GM18502 (cell line): ENCODE measurements at regions not wholly inside any gene's neighbourhood (a gene's known extent, or its start where the extent isn't known, plus 50 kb on each side); places are given as distances from the start of the nearest gene placed in this dataset.

Source experiments
- ATAC-seq: cut with Tn5 transposase; IDR thresholded peaks from one replicate; pipeline ENCODE4 v1.9.1; 2021; ENCODE audit warnings: mild to moderate bottlenecking; ENCODE audit not compliant: unreplicated experiment, poor library complexity

- ATAC-seq: no peak
Observed at GRCh38 chr12:125299840-125300239, 234.6 kb downstream of the AACS start.

DNA sequence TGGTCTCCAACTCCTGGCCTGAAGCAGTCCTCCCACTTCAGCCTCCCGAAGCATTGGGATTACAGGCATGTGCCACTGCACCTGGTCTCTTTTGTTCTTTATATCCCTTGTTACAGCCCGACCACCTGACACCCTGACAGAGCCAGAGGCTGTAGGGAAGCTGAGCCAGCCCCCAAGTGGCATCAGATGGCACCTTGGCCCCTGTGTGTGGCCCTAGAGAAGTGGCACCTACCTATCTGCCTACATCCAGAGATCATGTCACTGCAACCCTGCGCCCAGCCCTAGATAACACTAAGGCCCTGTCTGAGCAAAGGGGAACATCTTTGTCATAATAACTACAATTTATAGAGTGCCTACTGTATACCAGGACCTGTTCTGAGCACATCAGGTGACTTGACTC, 235.0 kb downstream of the AACS start:
- ATAC-seq: no peak

DNA sequence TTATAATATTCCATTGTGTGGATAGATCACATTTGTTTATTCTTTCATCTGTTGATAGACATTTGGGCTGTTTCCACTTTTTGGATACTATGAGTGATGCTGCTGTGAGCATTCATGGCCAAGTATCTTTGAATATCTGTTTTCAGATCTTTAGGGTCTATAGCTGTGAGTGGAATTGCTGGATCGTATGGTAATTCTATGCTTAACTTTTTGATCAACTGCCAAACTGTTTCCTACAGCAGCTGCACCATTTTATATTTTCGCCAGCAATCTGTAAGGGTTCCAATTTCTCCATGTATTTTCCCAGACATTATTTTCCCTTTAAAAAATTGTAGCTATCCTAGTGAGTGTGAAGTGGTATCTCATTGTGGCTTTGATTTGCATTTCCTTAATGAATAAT, 238.1 kb downstream of the AACS start:
- ATAC-seq: no peak

- ATAC-seq: no peak
Observed at GRCh38 chr12:125304029-125304428, 238.8 kb downstream of the AACS start.

DNA sequence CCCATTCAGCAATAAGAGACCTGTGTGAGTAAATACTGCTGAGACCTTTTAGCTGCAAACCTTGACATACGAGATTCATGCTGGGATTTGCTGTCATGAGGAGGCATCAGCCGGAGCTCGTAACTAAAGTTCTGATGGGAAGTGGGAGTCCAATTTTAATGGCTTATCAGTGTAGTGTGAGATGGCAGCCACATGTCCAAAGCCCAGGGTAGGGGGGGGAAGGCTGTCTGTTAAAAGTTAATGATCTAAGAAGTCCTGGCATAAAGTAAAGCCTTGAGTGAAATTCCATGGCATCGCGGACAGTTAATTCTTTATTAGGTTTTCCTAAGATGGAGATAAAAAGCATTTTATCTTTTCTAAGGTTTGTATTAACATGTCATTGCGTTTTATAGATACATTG, 240.0 kb downstream of the AACS start:
- no peak for ATAC-seq

DNA sequence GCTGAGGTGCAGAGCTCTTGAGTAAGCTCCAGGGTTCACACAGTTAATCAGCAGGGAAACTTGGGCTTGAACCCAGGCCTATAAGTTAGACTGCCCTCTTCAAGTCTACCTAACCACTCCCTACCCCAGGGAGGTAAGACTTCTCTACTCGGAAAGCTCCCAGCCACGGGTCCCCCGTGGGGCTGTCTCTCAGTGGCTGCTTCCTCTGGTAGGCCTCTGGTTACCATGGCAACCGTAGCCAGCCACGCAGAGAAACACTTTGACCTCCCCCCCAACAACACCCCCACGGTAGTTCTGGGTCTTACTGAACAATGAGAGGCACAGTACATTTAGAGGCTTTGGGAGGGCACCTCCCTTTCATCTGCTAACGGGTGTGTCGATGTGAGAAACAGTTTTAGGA, 245.2 kb downstream of the AACS start:
- no peak for ATAC-seq

- ATAC-seq: no peak
Observed at GRCh38 chr12:125311050-125311449, 245.8 kb downstream of the AACS start.

DNA sequence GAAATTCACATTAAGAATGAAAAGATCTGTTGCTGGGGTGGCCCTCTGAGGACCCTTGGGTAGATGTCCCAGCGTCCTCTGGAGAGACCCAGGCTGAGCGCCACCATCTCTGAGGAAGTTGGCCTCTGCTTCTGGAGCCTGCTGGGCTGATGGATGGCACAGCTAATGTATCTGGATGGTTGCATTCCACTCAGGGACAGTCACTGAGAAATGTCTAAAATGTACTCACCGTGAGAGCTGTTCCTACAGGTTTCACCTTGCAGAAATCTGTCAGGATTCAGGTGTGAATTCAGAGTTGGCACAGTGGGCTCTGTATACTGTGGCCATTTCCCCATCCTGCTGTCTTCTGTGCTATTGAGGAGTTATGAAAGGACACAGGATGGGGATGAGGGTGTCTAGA, 247.2 kb downstream of the AACS start:
- no peak for ATAC-seq

GRCh38 chr12:125314051-125314755, 249.0 kb downstream of the AACS start:
- no peak for ATAC-seq

DNA sequence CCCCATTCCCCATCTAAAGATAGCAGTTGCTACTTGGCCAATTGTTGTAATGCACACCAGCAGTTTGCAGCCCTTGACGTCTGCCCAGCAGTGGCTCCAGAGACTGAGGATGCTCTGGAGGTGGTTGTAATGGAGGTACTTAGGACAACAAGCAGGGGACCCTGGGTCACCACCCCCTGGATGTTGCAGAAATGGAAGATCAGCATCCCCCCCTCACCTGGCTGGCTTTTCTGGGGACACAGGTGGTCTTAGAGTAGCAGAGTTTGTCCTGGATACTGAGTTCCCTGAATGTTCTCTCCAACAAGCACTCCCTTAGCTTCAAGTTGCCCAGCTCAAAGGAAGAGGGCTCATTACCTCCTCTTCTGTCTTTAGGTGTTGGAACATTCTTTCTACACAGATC, 250.5 kb downstream of the AACS start:
- no peak for ATAC-seq

- ATAC-seq: no peak
Observed at GRCh38 chr12:125320177-125320576, 254.9 kb downstream of the AACS start.

DNA sequence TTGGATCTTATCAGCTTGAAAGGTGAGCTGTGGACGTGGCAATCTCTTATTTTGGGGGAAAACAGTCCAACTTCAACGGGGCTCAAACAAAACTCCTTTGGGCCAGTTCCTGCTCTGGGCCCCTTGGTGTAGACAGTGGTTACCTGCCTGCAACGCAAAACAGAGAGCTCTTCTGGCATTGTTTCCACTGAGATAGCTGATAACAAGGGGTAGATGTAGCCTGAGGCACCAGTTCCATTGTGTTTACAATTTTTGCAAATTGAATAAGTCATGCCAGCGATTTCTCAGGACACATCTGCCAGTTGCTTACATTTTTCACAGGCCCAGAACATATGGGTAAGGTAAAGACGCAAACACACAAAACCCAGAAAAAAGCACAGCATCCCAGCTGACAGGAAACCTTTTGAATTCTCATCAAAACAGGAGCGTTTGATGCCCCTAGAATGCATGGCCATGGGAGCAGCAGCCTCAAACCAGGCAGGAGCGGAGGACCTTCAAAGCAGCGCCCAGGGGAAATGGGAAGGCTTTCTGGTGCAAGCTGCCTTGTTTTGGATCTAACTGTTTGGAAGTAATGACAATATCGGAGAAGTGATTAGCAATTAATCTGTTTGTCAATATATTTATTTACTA, 259.7 kb downstream of the AACS start:
- ATAC-seq: no peak

GRCh38 chr12:125329239-125330102, 264.2 kb downstream of the AACS start:
- ATAC-seq: no peak

GRCh38 chr12:125330645-125331341, 265.6 kb downstream of the AACS start:
- peak; percentile 92 for ATAC-seq

DNA sequence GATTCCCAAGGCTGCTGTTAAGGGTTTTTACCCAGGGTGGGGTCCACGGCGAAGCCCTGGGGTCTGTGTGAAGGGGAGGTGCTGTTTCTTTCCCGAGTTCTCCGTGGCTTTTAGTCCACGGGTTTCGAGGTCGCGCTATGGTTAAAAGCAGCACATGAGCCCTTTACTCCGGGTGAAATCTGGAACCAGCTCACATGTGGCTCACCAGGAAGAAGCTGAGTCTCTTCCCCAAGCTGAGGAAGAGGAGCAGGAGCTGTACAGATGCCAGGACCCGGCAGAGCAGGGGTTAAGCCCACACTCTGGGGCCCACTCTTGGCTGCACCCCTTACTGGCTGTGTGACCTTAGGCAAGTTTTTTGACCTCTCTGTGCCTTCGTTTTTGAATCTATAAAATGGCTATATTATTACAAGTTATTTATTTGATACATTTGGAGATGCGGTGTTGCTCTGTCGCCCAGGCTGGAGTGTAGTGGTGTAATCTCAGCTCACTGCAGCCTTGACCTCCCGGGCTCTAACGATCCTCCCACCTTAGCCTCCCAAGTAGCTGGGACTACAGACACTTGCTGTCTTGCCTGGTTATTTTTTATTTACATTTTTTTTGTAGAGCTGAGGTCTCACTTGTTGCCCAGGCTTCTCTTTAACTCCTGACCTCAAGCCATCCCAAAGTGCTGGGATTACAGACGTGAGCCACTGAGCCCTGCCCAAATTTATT, 266.3 kb downstream of the AACS start:
- no peak for ATAC-seq

DNA sequence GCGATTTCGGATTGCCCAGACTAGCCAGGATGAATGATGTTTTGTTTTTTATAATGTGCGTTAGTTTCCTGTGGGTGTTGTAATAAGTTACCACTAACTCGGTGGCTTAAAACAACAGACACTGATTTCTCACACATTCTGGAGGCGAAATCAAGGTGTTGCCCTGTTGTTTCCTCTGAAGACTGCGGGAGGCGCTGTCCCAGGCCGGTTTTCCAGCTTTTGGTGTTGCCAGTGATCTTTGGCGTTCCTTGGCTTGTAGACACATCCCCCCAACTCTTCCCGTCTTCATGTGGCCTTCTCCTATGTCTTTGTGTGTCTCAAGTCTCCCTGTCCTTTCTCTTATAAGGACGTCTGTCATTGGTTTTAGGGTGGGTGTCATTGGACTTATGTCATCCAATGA, 267.7 kb downstream of the AACS start:
- ATAC-seq: no peak

- ATAC-seq: no peak
Observed at GRCh38 chr12:125336246-125336645, 271.0 kb downstream of the AACS start.

- ATAC-seq: no peak
Observed at GRCh38 chr12:125340791-125341190, 275.6 kb downstream of the AACS start.

- no peak for ATAC-seq
Observed at GRCh38 chr12:125341422-125341821, 276.2 kb downstream of the AACS start.

DNA sequence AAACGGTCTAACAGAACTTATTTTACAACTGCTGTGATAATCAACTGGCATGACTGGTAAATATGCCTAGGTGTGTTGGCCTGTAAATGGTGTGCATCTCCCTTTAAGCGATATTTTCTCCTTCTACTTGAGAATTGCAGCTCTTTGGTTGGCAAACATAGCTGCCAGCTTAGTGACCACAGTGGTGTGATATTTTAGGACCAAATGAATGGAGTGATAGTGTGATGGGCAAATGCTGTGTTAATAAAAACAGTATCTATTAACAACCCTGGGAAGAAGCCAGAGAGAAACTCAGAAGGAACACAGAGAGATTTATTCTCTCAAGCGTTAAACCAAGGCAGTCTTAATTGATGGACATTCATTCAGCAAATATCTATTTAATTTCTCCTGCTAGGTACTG, 278.4 kb downstream of the AACS start:
- no peak for ATAC-seq
